Eye (tissue), 1 donor: ENCODE measurements at regions not wholly inside any gene's neighbourhood (a gene's known extent, or its start where the extent isn't known, plus 50 kb on each side); places are given as distances from the start of the nearest gene placed in this dataset.

Experiments used
- DNase-seq: peaks from one replicate; pipeline ENCODE4 v3.0.0-alpha.2; 2015

- no peak for DNase-seq
Observed at GRCh38 chr16:47967374-47967773, 188.4 kb downstream of the ABCC12 start.

- DNase-seq: no peak
Observed at GRCh38 chr16:47966325-47966724, 189.5 kb downstream of the ABCC12 start.

- DNase-seq: peak; percentile 59
Observed at GRCh38 chr16:47965439-47965838, 190.4 kb downstream of the ABCC12 start.

GRCh38 chr16:47958726-47959125 is 197.1 kb downstream of the ABCC12 start:
- no peak for DNase-seq

GRCh38 chr16:47956916-47957315 is 198.9 kb downstream of the ABCC12 start:
- DNase-seq: peak; percentile 70

GRCh38 chr16:47949714-47950113 is 206.1 kb downstream of the ABCC12 start:
- DNase-seq: peak; percentile 66

- no peak for DNase-seq
Observed at GRCh38 chr16:47949276-47949675, 206.5 kb downstream of the ABCC12 start.

- peak; percentile 62 for DNase-seq
Observed at GRCh38 chr16:47947723-47948122, 208.1 kb downstream of the ABCC12 start.

- DNase-seq: peak; percentile 24
Observed at GRCh38 chr16:47946092-47946491, 209.7 kb downstream of the ABCC12 start.

- DNase-seq: no peak
Observed at GRCh38 chr16:47944589-47944988, 211.2 kb downstream of the ABCC12 start.

- no peak for DNase-seq
Observed at GRCh38 chr16:47943235-47943634, 212.6 kb downstream of the ABCC12 start.

- no peak for DNase-seq
Observed at GRCh38 chr16:47940466-47940865, 215.3 kb downstream of the ABCC12 start.

GRCh38 chr16:47939680-47940079 is 216.1 kb downstream of the ABCC12 start:
- no peak for DNase-seq

GRCh38 chr16:47938272-47938671 is 217.5 kb downstream of the ABCC12 start:
- no peak for DNase-seq

GRCh38 chr16:47928008-47928407 is 227.8 kb downstream of the ABCC12 start:
- no peak for DNase-seq

GRCh38 chr16:47927330-47927729 is 228.5 kb downstream of the ABCC12 start:
- no peak for DNase-seq

GRCh38 chr16:47925811-47926460 is 229.9 kb downstream of the ABCC12 start:
- no peak for DNase-seq

GRCh38 chr16:47924950-47925349 is 230.8 kb downstream of the ABCC12 start:
- DNase-seq: no peak

GRCh38 chr16:47921535-47921934 is 234.3 kb downstream of the ABCC12 start:
- no peak for DNase-seq

GRCh38 chr16:47920709-47921108 is 235.1 kb downstream of the ABCC12 start:
- DNase-seq: no peak

GRCh38 chr16:47917118-47917517 is 238.7 kb downstream of the ABCC12 start:
- DNase-seq: no peak

GRCh38 chr16:47916266-47916665 is 239.5 kb downstream of the ABCC12 start:
- DNase-seq: no peak

- DNase-seq: no peak
Observed at GRCh38 chr16:47907109-47907508, 248.7 kb downstream of the ABCC12 start.

- no peak for DNase-seq
Observed at GRCh38 chr16:47905771-47906170, 250.0 kb downstream of the ABCC12 start.

- DNase-seq: no peak
Observed at GRCh38 chr16:47904691-47905090, 251.1 kb downstream of the ABCC12 start.
